ENCODE measurements at regions not wholly inside any gene's neighbourhood (a gene's known extent, or its start where the extent isn't known, plus 50 kb on each side); places are given as distances from the start of the nearest gene placed in this dataset.

GRCh38 chr16:79982361-79982760 lies 381.8 kb upstream of the MAF start:
- DNase-seq, result no peak
- no peak for ATAC-seq
- no peak for TF ChIP-seq CTCF (IDR thresholded peaks at IDR 0.05)

GRCh38 chr16:79981814-79982213 lies 381.3 kb upstream of the MAF start:
- no peaks in the 10 kb centered on the region for H3K27me3 ChIP-seq
- no peaks in the 10 kb centered on the region for H3K4me1 ChIP-seq
- no peak for TF ChIP-seq CTCF (IDR thresholded peaks at IDR 0.05)
- no peaks in the 10 kb centered on the region for H3K36me3 ChIP-seq
- ATAC-seq, result no peak
- no peak for DNase-seq
- intact Hi-C loops (cut with DNase I), result no loop called here
- no peak overlapping the region for H3K27ac ChIP-seq
- H3K9me3 ChIP-seq, result no peaks in the 10 kb centered on the region
- no peak overlapping the region for H3K4me3 ChIP-seq

More at GRCh38 chr16:79982361-79982760, 381.8 kb upstream of the MAF start:
- intact Hi-C loops (cut with DNase I), result no loop called here
- no peaks in the 10 kb centered on the region for H3K27me3 ChIP-seq
- H3K4me1 ChIP-seq, result no peaks in the 10 kb centered on the region
- H3K9me3 ChIP-seq, result no peaks in the 10 kb centered on the region
- H3K4me3 ChIP-seq, result no peak overlapping the region
- no peaks in the 10 kb centered on the region for H3K36me3 ChIP-seq
- no peak overlapping the region for H3K27ac ChIP-seq

GRCh38 chr16:79980650-79981521 lies 380.3 kb upstream of the MAF start:
- ATAC-seq (no peak), DNase-seq (no peak)
- no peaks in the 10 kb centered on the region for H3K4me1 ChIP-seq
- H3K27me3 ChIP-seq, result no peaks in the 10 kb centered on the region
- intact Hi-C loops (cut with DNase I), result no loop called here
- no peak overlapping the region for H3K27ac ChIP-seq
- H3K36me3 ChIP-seq, result no peaks in the 10 kb centered on the region
- TF ChIP-seq CTCF (IDR thresholded peaks at IDR 0.05), result no peak
- H3K9me3 ChIP-seq, result no peaks in the 10 kb centered on the region
- H3K4me3 ChIP-seq, result no peak overlapping the region

GRCh38 chr16:79977940-79978836 lies 377.7 kb upstream of the MAF start:
- no peak for ATAC-seq
- no peaks in the 10 kb centered on the region for H3K9me3 ChIP-seq
- no peak for DNase-seq

GRCh38 chr16:79973320-79973719 lies 372.8 kb upstream of the MAF start:
- intact Hi-C loops (cut with DNase I), result no loop called here
- TF ChIP-seq CTCF (IDR thresholded peaks at IDR 0.05), result no peak
- Histone ChIP-seq H3K4me1 (no peaks in the 10 kb centered on the region), H3K9me3 (no peaks in the 10 kb centered on the region), H3K4me3 (no peak overlapping the region), H3K27ac (no peak overlapping the region), H3K27me3 (no peaks in the 10 kb centered on the region), H3K36me3 (no peaks in the 10 kb centered on the region)
- ATAC-seq (no peak), DNase-seq (no peak)

More at GRCh38 chr16:79977940-79978836, 377.7 kb upstream of the MAF start:
- TF ChIP-seq CTCF (IDR thresholded peaks at IDR 0.05), result no peak
- intact Hi-C loops (cut with DNase I), result no loop called here
- H3K36me3 ChIP-seq, result no peaks in the 10 kb centered on the region
- H3K4me3 ChIP-seq, result no peak overlapping the region
- H3K27ac ChIP-seq, result no peak overlapping the region
- no peaks in the 10 kb centered on the region for H3K4me1 ChIP-seq
- no peaks in the 10 kb centered on the region for H3K27me3 ChIP-seq

Measured in upper lobe of right lung (tissue), 1 donor.